Sciatic nerve (tissue), 2 donors: ENCODE measurements at regions not wholly inside any gene's neighbourhood (a gene's known extent, or its start where the extent isn't known, plus 50 kb on each side); places are given as distances from the start of the nearest gene placed in this dataset. TPM values are rescaled to one million over a fixed set of nuclear protein-coding genes. Genes with fewer than 3 reads are reported as not detected.

Experiments used
- ATAC-seq: fragments of 200-7000 bp; cut with Tn5 transposase; one replicate; pipeline ENCODE4 v1.9.1; 2020; ENCODE audit warnings: mild to moderate bottlenecking, moderate library complexity
- DNase-seq: peaks from one replicate; pipeline ENCODE4 v3.0.0-alpha.2; 2020; ENCODE audit warnings: low spot score
- intact Hi-C: fragments of 100-400 bp; cut with DNase I; formaldehyde crosslinking; loops from one replicate; pipeline ENCODE4 v1.14.2; 2022
- microRNA-seq: library from miRNA; unstranded; fragments of <30 nt; microRNA quantifications from one replicate; pipeline ENCODE4 v1.2.0, GENCODE V29; 2020
- donor health status: DM: no; HTN: no; CAD: no.
- donor health status: DM: no; HTN: no; CAD: no.

DNA sequence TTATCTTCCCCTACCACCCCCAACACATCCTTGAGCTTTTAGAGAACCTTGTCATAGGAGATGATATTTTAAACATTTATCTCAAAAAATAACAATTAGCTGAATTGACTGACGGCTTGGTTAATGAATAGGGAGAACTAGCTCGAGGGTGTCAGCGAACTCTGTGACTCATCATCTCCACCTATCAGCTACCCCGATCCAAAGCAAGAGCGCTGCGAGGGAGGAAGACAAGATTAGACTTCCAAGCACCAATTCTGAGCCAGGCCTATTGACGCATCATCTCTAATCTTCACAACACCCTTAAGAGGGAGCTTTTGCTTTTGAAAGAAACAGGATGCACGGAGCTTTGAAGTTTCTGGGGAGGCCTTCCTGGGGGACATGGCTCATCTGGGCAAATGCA lies 51.0 kb upstream of the GALNT18 start:
- intact Hi-C loops, result no loop called here
- DNase-seq (no peak), ATAC-seq (no peak)

DNA sequence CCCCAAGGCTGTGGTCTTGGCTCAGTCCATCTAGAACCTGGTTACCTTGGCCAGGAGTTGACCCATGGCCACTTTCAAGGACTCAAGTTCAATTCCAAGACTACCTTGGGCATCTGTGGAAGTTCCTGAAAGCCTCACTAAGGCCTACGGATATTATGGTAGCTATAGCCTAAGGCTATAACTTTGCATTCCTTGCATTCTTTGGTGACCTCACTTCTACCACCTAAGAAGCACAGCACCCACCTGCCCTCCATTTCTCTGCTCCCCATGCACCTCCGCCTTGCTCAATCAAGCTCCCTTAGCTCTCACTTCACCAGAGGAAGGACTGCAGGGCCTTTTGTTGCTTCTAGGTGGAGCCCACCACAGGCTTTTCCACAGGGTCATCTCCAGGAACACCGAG lies 50.3 kb upstream of the GALNT18 start:
- intact Hi-C loops, result no loop called here
- ATAC-seq, result no peak

More for the DNA sequence above, 50.3 kb upstream of the GALNT18 start:
- no peak for DNase-seq

Small RNA genes lying in the stretch of these regions (microRNA-seq; reads per million reads assigned to microRNA genes)
- not detected for gene MIR8070
